ENCODE measurements at regions not wholly inside any gene's neighbourhood (a gene's known extent, or its start where the extent isn't known, plus 50 kb on each side); places are given as distances from the start of the nearest gene placed in this dataset.

- DNase-seq (ENCODE audit: extremely low spot score), result no peak
- intact Hi-C loops (cut with DNase I), result loop anchor here (10.0 kb wide), 1 partner anchor 366 kb away; no protein-coding TSS in a partner anchor
- no peaks in the 10 kb centered on the region for H3K9me3 ChIP-seq
- no peaks in the 10 kb centered on the region for H3K27me3 ChIP-seq
- TF ChIP-seq, protein P1, sequence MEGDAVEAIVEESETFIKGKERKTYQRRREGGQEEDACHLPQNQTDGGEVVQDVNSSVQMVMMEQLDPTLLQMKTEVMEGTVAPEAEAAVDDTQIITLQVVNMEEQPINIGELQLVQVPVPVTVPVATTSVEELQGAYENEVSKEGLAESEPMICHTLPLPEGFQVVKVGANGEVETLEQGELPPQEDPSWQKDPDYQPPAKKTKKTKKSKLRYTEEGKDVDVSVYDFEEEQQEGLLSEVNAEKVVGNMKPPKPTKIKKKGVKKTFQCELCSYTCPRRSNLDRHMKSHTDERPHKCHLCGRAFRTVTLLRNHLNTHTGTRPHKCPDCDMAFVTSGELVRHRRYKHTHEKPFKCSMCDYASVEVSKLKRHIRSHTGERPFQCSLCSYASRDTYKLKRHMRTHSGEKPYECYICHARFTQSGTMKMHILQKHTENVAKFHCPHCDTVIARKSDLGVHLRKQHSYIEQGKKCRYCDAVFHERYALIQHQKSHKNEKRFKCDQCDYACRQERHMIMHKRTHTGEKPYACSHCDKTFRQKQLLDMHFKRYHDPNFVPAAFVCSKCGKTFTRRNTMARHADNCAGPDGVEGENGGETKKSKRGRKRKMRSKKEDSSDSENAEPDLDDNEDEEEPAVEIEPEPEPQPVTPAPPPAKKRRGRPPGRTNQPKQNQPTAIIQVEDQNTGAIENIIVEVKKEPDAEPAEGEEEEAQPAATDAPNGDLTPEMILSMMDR (IDR thresholded peaks at IDR 0.05), result no peak
- TF ChIP-seq POLR2A (IDR thresholded peaks at IDR 0.05; ENCODE audit: low read depth) (no peak), POLR2AphosphoS5 (IDR thresholded peaks at IDR 0.05) (no peak), EP300 (IDR thresholded peaks at IDR 0.05) (no peak)
- H3K27ac ChIP-seq (replicated peaks in 1 of 4), result no peak overlapping the region
- WGBS, result 86% methylated on average over 1 of the region's 1 CpG
- H3K4me1 ChIP-seq, result peaks cover 0 to 12% (median 8%) of the 10 kb centered on the region in 4 donors
- H3K36me3 ChIP-seq, result no peaks in the 10 kb centered on the region
- no peak overlapping the region for H3K4me3 ChIP-seq
These were observed 178.6 kb upstream of the CREB1 start for GRCh38 chr2:207351171-207351570.

GRCh38 chr2:207352978-207353671 lies 176.6 kb upstream of the CREB1 start:
- intact Hi-C loops (cut with DNase I), result loop anchor here (10.0 kb wide), 1 partner anchor 368 kb away; no protein-coding TSS in a partner anchor
- TF ChIP-seq, protein P1 (IDR thresholded peaks at IDR 0.05), result peak; percentile 36 to 39 (median 36)
- peak; percentile 35 to 43 for TF ChIP-seq POLR2AphosphoS5 (IDR thresholded peaks at IDR 0.05)
- no peak for TF ChIP-seq EP300 (IDR thresholded peaks at IDR 0.05)
- TF ChIP-seq POLR2A (IDR thresholded peaks at IDR 0.05; ENCODE audit: low read depth), result no peak
- 72% methylated on average over 9 of the region's 9 CpGs for WGBS

DNA sequence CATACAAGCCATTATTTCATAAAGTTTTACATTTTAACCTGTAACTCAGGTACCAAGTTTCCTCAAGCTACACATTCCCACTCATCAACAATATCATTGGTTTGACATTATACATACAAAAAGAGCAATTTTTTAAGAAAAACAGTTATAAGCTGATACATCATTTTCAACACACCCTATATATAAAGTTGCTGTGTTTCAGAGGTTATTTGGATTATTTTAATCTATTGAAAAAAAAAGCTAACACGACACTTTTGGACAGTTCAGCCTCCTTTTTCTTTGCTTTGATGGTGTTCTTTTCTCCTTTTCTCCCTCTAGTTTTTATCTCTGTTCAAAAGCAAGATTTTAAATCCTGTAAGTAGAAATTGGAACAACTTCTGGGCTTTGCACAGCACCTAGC lies 175.9 kb upstream of the CREB1 start:
- H3K9me3 ChIP-seq, result no peaks in the 10 kb centered on the region
- no peaks in the 10 kb centered on the region for H3K36me3 ChIP-seq
- DNase-seq (ENCODE audit: extremely low spot score), result no peak
- TF ChIP-seq, protein P1 (IDR thresholded peaks at IDR 0.05), result no peak
- TF ChIP-seq EP300 (IDR thresholded peaks at IDR 0.05) (no peak), POLR2AphosphoS5 (IDR thresholded peaks at IDR 0.05) (no peak), POLR2A (IDR thresholded peaks at IDR 0.05; ENCODE audit: low read depth) (no peak)
- H3K27ac ChIP-seq (replicated peaks in 1 of 4), result peak overlapping the region in 1 of 4 donors; percentile 56
- peaks cover 0 to 12% (median 8%) of the 10 kb centered on the region in 4 donors for H3K4me1 ChIP-seq
- H3K27me3 ChIP-seq, result no peaks in the 10 kb centered on the region
- intact Hi-C loops (cut with DNase I), result loop anchor here (10.0 kb wide), 1 partner anchor 369 kb away; no protein-coding TSS in a partner anchor
- H3K4me3 ChIP-seq, result no peak overlapping the region
- WGBS, result 79% methylated on average over 1 of the region's 1 CpG

More at GRCh38 chr2:207352978-207353671, 176.6 kb upstream of the CREB1 start:
- no peak for DNase-seq (ENCODE audit: extremely low spot score)
- no peaks in the 10 kb centered on the region for H3K9me3 ChIP-seq
- H3K27me3 ChIP-seq, result no peaks in the 10 kb centered on the region
- peak overlapping the region in 3 of 4 donors; percentile 4 to 59 (median 56) for H3K27ac ChIP-seq (replicated peaks in 1 of 4)
- H3K4me3 ChIP-seq, result no peak overlapping the region
- no peaks in the 10 kb centered on the region for H3K36me3 ChIP-seq
- peaks cover 0 to 12% (median 8%) of the 10 kb centered on the region in 4 donors for H3K4me1 ChIP-seq

- intact Hi-C loops (cut with DNase I), result loop anchor here (10.0 kb wide), 1 partner anchor 370 kb away; no protein-coding TSS in a partner anchor
- no peak for TF ChIP-seq EP300 (IDR thresholded peaks at IDR 0.05)
- TF ChIP-seq, protein P1 (IDR thresholded peaks at IDR 0.05), result no peak
- no peak for TF ChIP-seq POLR2A (IDR thresholded peaks at IDR 0.05; ENCODE audit: low read depth)
- 86% methylated on average over 1 of the region's 1 CpG for WGBS
- Histone ChIP-seq H3K4me1 (peaks cover 0 to 12% (median 8%) of the 10 kb centered on the region in 4 donors), H3K27me3 (no peaks in the 10 kb centered on the region), H3K4me3 (no peak overlapping the region), H3K9me3 (no peaks in the 10 kb centered on the region), H3K36me3 (no peaks in the 10 kb centered on the region), H3K27ac (replicated peaks in 1 of 4) (no peak overlapping the region)
- DNase-seq (ENCODE audit: extremely low spot score), result no peak
These were observed 175.3 kb upstream of the CREB1 start for GRCh38 chr2:207354462-207354861.
